Ascending aorta (tissue), 2 donors: ENCODE measurements at regions not wholly inside any gene's neighbourhood (a gene's known extent, or its start where the extent isn't known, plus 50 kb on each side); places are given as distances from the start of the nearest gene placed in this dataset.

Source experiments
- DNase-seq, 2 donors: peaks; one replicate each; pipeline ENCODE4 v3.0.0-alpha.2; 2019; ENCODE audit warnings: low spot score in 2 of 2
- H3K27ac ChIP-seq, 2 donors: fragments of 200-600 bp; sonication (generic); one replicate each; pipeline ENCODE4 v1.5.1; 2016 to 2017; ENCODE audit warnings: mild to moderate bottlenecking in 1 of 2
- H3K27me3 ChIP-seq: fragments of 200-600 bp; sonication (generic); one replicate; pipeline ENCODE4 v1.5.1; 2017
- H3K36me3 ChIP-seq, 2 donors: fragments of 200-600 bp; sonication (generic); one replicate each; pipeline ENCODE4 v1.5.1; 2016
- H3K4me1 ChIP-seq, 2 donors: fragments of 200-600 bp; sonication (generic); one replicate each; pipeline ENCODE4 v1.5.1; 2016 to 2017; ENCODE audit warnings: mild to moderate bottlenecking in 1 of 2
- H3K4me3 ChIP-seq, 2 donors: fragments of 200-600 bp; sonication (generic); one replicate each; pipeline ENCODE4 v1.5.1; 2016 to 2017; ENCODE audit warnings: mild to moderate bottlenecking in 1 of 2
- H3K9me3 ChIP-seq, 2 donors: fragments of 200-600 bp; sonication (generic); one replicate each; pipeline ENCODE4 v1.5.1; 2016
- CTCF ChIP-seq, 3 experiments: fragments of 200-600 bp in 2 of 3; fragments of 450-650 bp in 1 of 3; sonication (generic) in 2 of 3; IDR thresholded peaks; one replicate each; pipeline ENCODE4 v1.5.1; 2016 to 2019; ENCODE audit warnings: antibody characterized with exemption in 3 of 3, mild to moderate bottlenecking in 1 of 3, moderate library complexity in 1 of 3
- intact Hi-C: fragments of 100-400 bp; cut with DNase I; formaldehyde crosslinking; loops from one replicate; pipeline ENCODE4 v1.15.1; 2023

GRCh38 chr13:81540777-81541176 lies 1199.9 kb upstream of the SPRY2 start:
- Histone ChIP-seq H3K4me1 (no peaks in the 10 kb centered on the region), H3K27ac (no peak overlapping the region), H3K9me3 (no peaks in the 10 kb centered on the region), H3K27me3 (no peaks in the 10 kb centered on the region), H3K36me3 (no peaks in the 10 kb centered on the region), H3K4me3 (no peak overlapping the region)
- intact Hi-C loops, result no loop called here
- no peak for DNase-seq
- TF ChIP-seq CTCF (IDR thresholded peaks at IDR 0.05), result no peak

GRCh38 chr13:81539643-81540150 lies 1198.8 kb upstream of the SPRY2 start:
- no peak overlapping the region for H3K4me3 ChIP-seq
- no peak for TF ChIP-seq CTCF (IDR thresholded peaks at IDR 0.05)
- intact Hi-C loops, result no loop called here
- H3K4me1 ChIP-seq, result no peaks in the 10 kb centered on the region
- H3K27ac ChIP-seq, result no peak overlapping the region
- H3K27me3 ChIP-seq, result no peaks in the 10 kb centered on the region
- H3K9me3 ChIP-seq, result no peaks in the 10 kb centered on the region
- no peaks in the 10 kb centered on the region for H3K36me3 ChIP-seq
- no peak for DNase-seq

GRCh38 chr13:81498969-81499368 lies 1158.0 kb upstream of the SPRY2 start:
- Histone ChIP-seq H3K4me1 (no peaks in the 10 kb centered on the region), H3K9me3 (no peaks in the 10 kb centered on the region), H3K36me3 (no peaks in the 10 kb centered on the region), H3K27me3 (no peaks in the 10 kb centered on the region), H3K4me3 (no peak overlapping the region), H3K27ac (no peak overlapping the region)
- intact Hi-C loops, result no loop called here
- no peak for DNase-seq
- no peak for TF ChIP-seq CTCF (IDR thresholded peaks at IDR 0.05)

GRCh38 chr13:81493144-81493543 lies 1152.2 kb upstream of the SPRY2 start:
- H3K27me3 ChIP-seq, result no peaks in the 10 kb centered on the region
- no peak for DNase-seq
- no peaks in the 10 kb centered on the region for H3K4me1 ChIP-seq
- no peak overlapping the region for H3K4me3 ChIP-seq
- no peak for TF ChIP-seq CTCF (IDR thresholded peaks at IDR 0.05)
- intact Hi-C loops, result no loop called here
- H3K9me3 ChIP-seq, result no peaks in the 10 kb centered on the region
- no peaks in the 10 kb centered on the region for H3K36me3 ChIP-seq
- H3K27ac ChIP-seq, result no peak overlapping the region

GRCh38 chr13:81492449-81492848 lies 1151.5 kb upstream of the SPRY2 start:
- Histone ChIP-seq H3K4me1 (no peaks in the 10 kb centered on the region), H3K9me3 (no peaks in the 10 kb centered on the region), H3K27me3 (no peaks in the 10 kb centered on the region), H3K36me3 (no peaks in the 10 kb centered on the region), H3K27ac (no peak overlapping the region), H3K4me3 (no peak overlapping the region)
- no peak for TF ChIP-seq CTCF (IDR thresholded peaks at IDR 0.05)
- no peak for DNase-seq
- intact Hi-C loops, result no loop called here

- H3K9me3 ChIP-seq, result no peaks in the 10 kb centered on the region
- H3K36me3 ChIP-seq, result no peaks in the 10 kb centered on the region
- TF ChIP-seq CTCF (IDR thresholded peaks at IDR 0.05), result no peak
- H3K27me3 ChIP-seq, result no peaks in the 10 kb centered on the region
- no peak for DNase-seq
- H3K4me1 ChIP-seq, result no peaks in the 10 kb centered on the region
- H3K27ac ChIP-seq, result no peak overlapping the region
- no peak overlapping the region for H3K4me3 ChIP-seq
- intact Hi-C loops, result no loop called here
Measured at GRCh38 chr13:81488021-81488420, 1147.1 kb upstream of the SPRY2 start.
